ENCODE measurements at regions not wholly inside any gene's neighbourhood (a gene's known extent, or its start where the extent isn't known, plus 50 kb on each side); places are given as distances from the start of the nearest gene placed in this dataset.
A peak's percentile ranks its signal among the peaks of the same experiment; 100 is the strongest.

- TF ChIP-seq GATA3 (IDR thresholded peaks at IDR 0.05; ENCODE audit: low read depth, low read length) (no peak), GATA2 (IDR thresholded peaks at IDR 0.05; ENCODE audit: low read depth, low read length) (no peak)
Measured at GRCh38 chr12:31219521-31219920, 106.4 kb downstream of the SINHCAF start.

DNA sequence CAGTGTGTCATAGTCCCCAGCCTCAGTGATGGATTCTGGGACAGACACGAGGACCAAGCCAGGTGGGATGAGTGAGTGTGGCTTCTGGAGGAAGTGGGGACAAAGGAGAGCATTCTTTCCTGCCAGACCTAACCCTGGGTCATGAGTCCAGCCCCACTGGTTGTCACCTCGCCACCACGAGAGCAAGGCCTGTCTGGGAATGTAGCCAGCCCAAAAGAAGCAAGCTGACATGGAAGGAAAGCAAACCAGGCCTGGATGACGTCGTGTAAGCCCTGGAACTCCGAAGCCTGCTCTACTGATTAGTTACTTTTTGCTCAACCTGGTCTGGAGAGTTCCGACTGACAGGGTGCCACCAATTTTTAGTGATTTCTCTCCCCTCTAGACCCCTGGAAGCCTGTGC, 105.9 kb downstream of the SINHCAF start:
- no peak for TF ChIP-seq GATA3 (IDR thresholded peaks at IDR 0.05; ENCODE audit: low read depth, low read length)
- no peak for TF ChIP-seq GATA2 (IDR thresholded peaks at IDR 0.05; ENCODE audit: low read depth, low read length)

- TF ChIP-seq GATA2 (IDR thresholded peaks at IDR 0.05; ENCODE audit: low read depth, low read length) (no peak), GATA3 (IDR thresholded peaks at IDR 0.05; ENCODE audit: low read depth, low read length) (no peak)
Measured at GRCh38 chr12:31220633-31221550, 105.1 kb downstream of the SINHCAF start.

DNA sequence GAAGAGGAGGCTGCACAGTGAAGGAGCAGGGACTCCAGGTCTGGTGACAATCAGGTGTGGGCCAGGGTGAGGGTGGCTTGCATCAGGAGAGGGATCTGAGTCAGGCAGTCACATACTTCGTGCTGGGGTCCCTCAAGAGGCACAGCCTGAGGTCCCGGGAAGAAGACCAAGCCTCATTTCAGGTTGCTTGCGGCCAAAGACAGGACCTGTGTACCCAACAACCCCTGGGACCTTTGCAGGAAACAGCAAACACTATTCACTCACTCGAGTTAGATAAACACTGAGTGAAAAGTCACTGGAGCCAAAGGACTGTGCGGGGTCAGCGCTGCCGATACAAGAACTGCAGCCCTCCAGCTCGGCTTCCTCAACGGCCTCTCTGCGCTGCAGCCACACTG, 104.4 kb downstream of the SINHCAF start:
- TF ChIP-seq GATA2 (IDR thresholded peaks at IDR 0.05; ENCODE audit: low read depth, low read length) (no peak), GATA3 (IDR thresholded peaks at IDR 0.05; ENCODE audit: low read depth, low read length) (no peak)

GRCh38 chr12:31222620-31223222, 103.2 kb downstream of the SINHCAF start:
- TF ChIP-seq GATA2 (IDR thresholded peaks at IDR 0.05; ENCODE audit: low read depth, low read length) (no peak), GATA3 (IDR thresholded peaks at IDR 0.05; ENCODE audit: low read depth, low read length) (no peak)

DNA sequence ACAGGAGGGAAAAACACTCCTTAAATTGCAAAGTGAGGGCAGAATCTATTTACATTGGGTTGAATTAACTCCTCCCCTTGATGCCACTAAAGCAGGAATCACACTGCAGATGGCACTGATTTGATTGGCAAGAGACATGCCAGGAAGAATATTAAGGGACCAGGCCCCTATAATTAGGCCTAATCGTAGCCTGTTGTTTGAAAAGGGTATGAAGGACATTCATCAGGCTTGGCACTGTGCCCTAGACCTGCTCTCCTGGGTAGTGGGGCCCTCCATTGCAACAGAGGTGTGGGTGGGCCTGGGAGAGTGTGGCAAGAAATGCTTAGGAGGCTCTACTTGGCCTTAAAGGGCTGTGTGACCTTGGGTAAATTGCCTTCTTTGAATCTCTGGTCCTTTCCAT, 102.3 kb downstream of the SINHCAF start:
- TF ChIP-seq GATA2 (IDR thresholded peaks at IDR 0.05; ENCODE audit: low read depth, low read length) = peak; percentile 42; the same call in 1 of the 2 replicates

GRCh38 chr12:31224768-31225448, 101.0 kb downstream of the SINHCAF start:
- TF ChIP-seq GATA3 (IDR thresholded peaks at IDR 0.05; ENCODE audit: low read depth, low read length) (no peak), GATA2 (IDR thresholded peaks at IDR 0.05; ENCODE audit: low read depth, low read length) (no peak)

DNA sequence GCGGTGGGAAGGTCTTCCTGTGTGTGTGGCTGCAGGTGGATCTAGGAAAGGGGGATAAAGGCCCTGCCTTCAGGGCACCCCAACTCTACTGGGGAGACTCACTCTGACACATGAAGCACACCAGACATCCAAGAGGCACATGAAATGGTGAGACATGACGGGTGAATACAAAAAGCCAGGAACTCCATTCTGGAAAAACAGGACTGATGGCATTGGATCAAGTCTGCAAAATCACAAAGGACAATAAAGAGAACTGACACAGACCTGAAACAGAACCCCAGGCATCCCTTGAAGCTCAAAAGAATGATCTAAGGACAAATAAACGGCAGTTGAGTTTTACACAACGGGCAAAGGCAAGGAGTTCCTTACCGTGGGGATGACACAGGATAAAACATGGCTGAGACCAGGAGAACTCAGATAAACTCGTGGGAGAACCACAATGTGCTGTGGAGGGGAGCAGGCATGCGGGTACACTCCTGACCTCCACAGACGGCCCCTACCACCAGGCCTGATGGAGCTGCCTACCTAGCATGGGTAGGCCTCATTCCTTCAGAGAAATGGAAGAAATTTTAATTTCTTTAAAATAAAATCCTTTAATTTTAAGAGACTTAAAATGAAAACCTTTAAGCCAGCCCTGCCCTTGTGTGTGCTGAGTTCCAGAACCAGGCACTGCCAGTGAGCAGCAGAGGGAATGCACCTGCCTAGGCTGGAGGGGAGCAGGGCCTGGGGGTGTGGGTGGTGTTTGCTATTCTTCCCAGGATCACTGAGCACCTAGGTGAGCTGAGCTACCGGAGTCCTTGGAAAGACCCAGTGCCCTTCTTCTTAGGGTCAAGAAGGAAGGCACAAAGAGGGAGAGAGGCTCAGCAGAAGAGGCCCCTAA, 100.1 kb downstream of the SINHCAF start:
- TF ChIP-seq GATA3 (IDR thresholded peaks at IDR 0.05; ENCODE audit: low read depth, low read length) (no peak), GATA2 (IDR thresholded peaks at IDR 0.05; ENCODE audit: low read depth, low read length) (no peak)

GRCh38 chr12:31226639-31227038, 99.3 kb downstream of the SINHCAF start:
- TF ChIP-seq GATA3 (IDR thresholded peaks at IDR 0.05; ENCODE audit: low read depth, low read length) (no peak), GATA2 (IDR thresholded peaks at IDR 0.05; ENCODE audit: low read depth, low read length) (no peak)

- TF ChIP-seq GATA2 (IDR thresholded peaks at IDR 0.05; ENCODE audit: low read depth, low read length) = no peak
- no peak for TF ChIP-seq GATA3 (IDR thresholded peaks at IDR 0.05; ENCODE audit: low read depth, low read length)
Measured at GRCh38 chr12:31227401-31227981, 98.5 kb downstream of the SINHCAF start.

- no peak for TF ChIP-seq GATA2 (IDR thresholded peaks at IDR 0.05; ENCODE audit: low read depth, low read length)
- no peak for TF ChIP-seq GATA3 (IDR thresholded peaks at IDR 0.05; ENCODE audit: low read depth, low read length)
Measured at GRCh38 chr12:31228811-31229792, 96.8 kb downstream of the SINHCAF start.

- TF ChIP-seq GATA2 (IDR thresholded peaks at IDR 0.05; ENCODE audit: low read depth, low read length) (no peak), GATA3 (IDR thresholded peaks at IDR 0.05; ENCODE audit: low read depth, low read length) (no peak)
Measured at GRCh38 chr12:31230004-31230403, 95.9 kb downstream of the SINHCAF start.

Measured in SH-SY5Y (cell line).